Fibroblast of pulmonary artery (primary cell): ENCODE measurements at regions not wholly inside any gene's neighbourhood (a gene's known extent, or its start where the extent isn't known, plus 50 kb on each side); places are given as distances from the start of the nearest gene placed in this dataset.

Experiments
- DNase-seq: peaks from one replicate; pipeline ENCODE4 v3.0.0-alpha.2; 2010; ENCODE audit warnings: low read depth
- H3K4me3 ChIP-seq: replicated peaks from 2 replicates; pipeline ENCODE4 v1.5.1; 2011; ENCODE audit warnings: low read depth, mild to moderate bottlenecking, control low read depth, low read length, moderate library complexity
- CTCF ChIP-seq: IDR thresholded peaks from 2 replicates; pipeline ENCODE4 v1.5.1; 2011; ENCODE audit warnings: mild to moderate bottlenecking, control low read depth, low read length, inconsistent platforms; ENCODE audit errors: missing control alignments

- no peak for TF ChIP-seq CTCF
- no peak for DNase-seq
- H3K4me3 ChIP-seq, result no peak overlapping the region
These were observed 60.8 kb upstream of the EPS8L3 start for GRCh38 chr1:109824349-109825115.

GRCh38 chr1:109823543-109824348, 60.0 kb upstream of the EPS8L3 start:
- DNase-seq, result no peak
- TF ChIP-seq CTCF, result no peak
- H3K4me3 ChIP-seq, result no peak overlapping the region

- no peak for TF ChIP-seq CTCF
- DNase-seq, result no peak
- no peak overlapping the region for H3K4me3 ChIP-seq
These were observed 59.2 kb upstream of the EPS8L3 start for GRCh38 chr1:109822749-109823542.

DNA sequence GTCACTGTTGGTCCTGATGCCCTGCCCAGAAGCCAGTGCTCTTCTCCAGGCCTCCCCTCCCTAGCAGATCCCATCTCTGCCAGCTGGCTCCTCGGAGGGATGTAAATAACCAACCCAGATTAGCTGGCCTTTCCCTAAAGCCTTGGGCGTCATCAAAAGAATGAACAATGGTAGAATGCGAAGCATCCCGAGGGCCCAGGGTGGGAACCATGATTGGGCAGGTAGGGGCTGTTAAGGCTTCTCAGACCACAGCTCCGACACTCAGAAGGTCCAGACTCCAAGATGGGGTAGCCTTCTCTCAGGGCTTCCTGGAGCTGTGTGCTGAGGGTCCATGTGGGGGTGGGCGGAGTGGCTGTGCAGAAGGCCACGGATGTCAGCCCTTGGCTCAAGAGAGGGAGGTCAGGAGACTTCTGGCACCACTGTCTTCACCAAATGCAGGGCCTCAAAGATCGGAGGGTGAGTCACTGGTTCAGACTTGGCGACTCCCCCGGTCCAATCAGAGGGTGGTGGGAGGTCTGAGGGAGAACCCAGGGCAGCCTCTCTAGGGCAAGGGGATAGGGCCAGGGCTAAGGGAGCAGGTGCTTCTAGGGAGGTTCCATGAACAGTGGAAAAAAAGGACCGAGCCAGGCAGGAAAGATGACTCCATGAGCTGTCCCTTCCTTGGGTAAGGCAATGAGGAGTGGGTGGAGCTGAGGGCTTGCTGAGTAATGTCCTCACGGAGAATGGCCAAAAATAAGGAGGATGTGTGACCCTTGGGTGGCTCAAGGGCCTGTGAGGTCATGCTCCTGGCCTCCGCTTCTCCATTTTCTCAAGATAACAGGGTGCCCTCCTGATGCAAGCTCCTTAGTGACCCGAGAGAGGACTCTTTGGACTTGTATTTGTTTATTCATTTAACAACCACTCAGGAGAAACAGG, 58.4 kb upstream of the EPS8L3 start:
- peak; percentile 56 for DNase-seq
- TF ChIP-seq CTCF, result no peak
- H3K4me3 ChIP-seq, result no peak overlapping the region

DNA sequence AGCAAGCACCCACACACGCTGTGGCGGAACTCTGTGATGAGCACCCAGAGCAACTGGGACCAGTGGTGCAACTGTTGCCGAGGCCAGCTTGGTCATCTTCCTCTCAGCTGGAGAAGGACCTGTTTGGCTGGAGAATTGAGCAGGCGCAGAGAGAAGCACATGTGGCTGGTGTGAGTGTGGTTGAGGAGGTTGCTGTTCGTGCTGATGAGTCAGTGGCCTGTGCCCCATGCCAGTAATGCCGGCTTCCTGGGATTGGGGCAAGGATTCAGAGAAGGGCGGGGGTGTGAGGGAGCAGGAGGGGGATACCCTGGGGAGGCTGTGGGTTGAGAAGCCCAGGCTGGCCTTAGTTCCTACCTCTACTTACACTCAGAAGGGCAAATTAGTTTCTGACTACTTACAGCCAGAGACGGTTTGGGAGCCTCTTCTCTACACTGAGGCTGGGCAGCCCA, 57.5 kb upstream of the EPS8L3 start:
- H3K4me3 ChIP-seq, result no peak overlapping the region
- DNase-seq, result peak; percentile 91
- TF ChIP-seq CTCF, result no peak

DNA sequence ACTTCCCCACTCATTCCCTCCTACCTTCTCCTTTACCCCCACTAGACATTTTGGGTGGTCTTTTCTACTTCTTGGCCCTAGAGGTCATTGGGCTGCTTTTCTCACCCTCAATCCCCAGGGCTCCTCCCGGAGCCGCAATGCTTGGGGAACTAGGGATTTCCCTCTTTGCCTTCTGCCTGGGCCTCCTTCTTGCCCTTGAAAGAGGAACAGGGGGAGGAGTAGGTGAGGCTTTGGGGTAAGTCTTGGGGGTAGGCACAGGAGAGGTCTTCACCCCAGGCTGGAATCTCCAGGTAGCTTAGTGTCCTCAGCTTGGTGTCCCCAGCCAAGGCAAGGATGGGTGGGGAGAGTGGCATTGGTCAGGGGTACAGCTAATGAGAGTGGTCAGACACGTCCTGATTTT, 56.2 kb upstream of the EPS8L3 start:
- no peak for DNase-seq
- no peak for TF ChIP-seq CTCF
- no peak overlapping the region for H3K4me3 ChIP-seq
